ENCODE measurements at regions not wholly inside any gene's neighbourhood (a gene's known extent, or its start where the extent isn't known, plus 50 kb on each side); places are given as distances from the start of the nearest gene placed in this dataset.

GRCh38 chr16:66258916-66259845 lies 107.3 kb upstream of the CDH5 start:
- POLR2A ChIA-PET = no interaction called here
- H3K9me3 ChIP-seq (ENCODE audit: control insufficient read depth in 1 of 2, insufficient read depth in 1 of 2, low read depth in 1 of 2, low read length in 2 of 2) = no peaks in the 10 kb centered on the region
- no peaks in the 10 kb centered on the region for H3K36me3 ChIP-seq (ENCODE audit: control insufficient read depth in 1 of 2, insufficient read depth in 2 of 2, low read length in 2 of 2)
- no peak for DNase-seq (ENCODE audit: low read depth, low spot score)
- no peaks in the 10 kb centered on the region for H4K20me1 ChIP-seq (ENCODE audit: insufficient read depth)
- peaks cover 5% of the 10 kb centered on the region; the same call in 1 of the 2 replicates for H3K27me3 ChIP-seq (ENCODE audit: insufficient read depth, low read length)
- no peak overlapping the region for H3K27ac ChIP-seq (ENCODE audit: low read depth, low read length)
- RAD21 ChIA-PET (ENCODE audit: low non-redundant PET in 1 of 2, low total read pairs in 2 of 2, uncharacterized antibody in 2 of 2, unreplicated experiment in 2 of 2) = no interaction called here
- H3K9me2 ChIP-seq (ENCODE audit: insufficient read depth) = no peaks in the 10 kb centered on the region
- H3K79me2 ChIP-seq (ENCODE audit: insufficient read depth, low read length) = no peaks in the 10 kb centered on the region
- H2AFZ ChIP-seq (ENCODE audit: low read depth, low read length, poor library complexity, severe bottlenecking) = no peak overlapping the region
- H3K4me1 ChIP-seq (ENCODE audit: control insufficient read depth in 1 of 2, insufficient read depth in 2 of 2, low read length in 2 of 2) = no peaks in the 10 kb centered on the region
- intact Hi-C loops (cut with micrococcal nuclease) = no loop called here
- TF ChIP-seq EZH2phosphoT487 (IDR thresholded peaks at IDR 0.05; ENCODE audit: borderline replicate concordance) = no peak
- no peak overlapping the region for H3K4me3 ChIP-seq (replicated peaks in 1 of 2; ENCODE audit: low read depth in 1 of 2, low read length in 2 of 2)
- no peak overlapping the region for H3K4me2 ChIP-seq (ENCODE audit: low read length)
- H3K9ac ChIP-seq (ENCODE audit: low read length) = no peak overlapping the region
- BruUV-seq (replicated peaks) = no TSS peak
- ATAC-seq = no peak
- CTCF ChIA-PET = interaction anchor here (2.2 kb wide), 1 partner anchor 12 kb away, joined by 8 read pairs; no protein-coding TSS in a partner anchor

- no peaks in the 10 kb centered on the region for H3K4me1 ChIP-seq (ENCODE audit: control insufficient read depth in 1 of 2, insufficient read depth in 2 of 2, low read length in 2 of 2)
- ATAC-seq = no peak
- H3K9me3 ChIP-seq (ENCODE audit: control insufficient read depth in 1 of 2, insufficient read depth in 1 of 2, low read depth in 1 of 2, low read length in 2 of 2) = no peaks in the 10 kb centered on the region
- no peak overlapping the region for H3K4me2 ChIP-seq (ENCODE audit: low read length)
- DNase-seq (ENCODE audit: low read depth, low spot score) = no peak
- ChIA-PET CTCF (interaction anchor here (1.1 kb wide), 1 partner anchor 17 kb away, joined by 3 read pairs; no protein-coding TSS in a partner anchor), RAD21 (ENCODE audit: low non-redundant PET in 1 of 2, low total read pairs in 2 of 2, uncharacterized antibody in 2 of 2, unreplicated experiment in 2 of 2) (no interaction called here), POLR2A (no interaction called here)
- BruUV-seq (replicated peaks) = no TSS peak
- no peak overlapping the region for H3K9ac ChIP-seq (ENCODE audit: low read length)
- TF ChIP-seq ZNF274 (IDR thresholded peaks at IDR 0.05; ENCODE audit: low read depth, low read length) = no peak
- no peak for TF ChIP-seq EGR1 (IDR thresholded peaks at IDR 0.05; ENCODE audit: low read depth)
- no peak for TF ChIP-seq SP1 (IDR thresholded peaks at IDR 0.05; ENCODE audit: low read depth)
- no peak for TF ChIP-seq ZFX (IDR thresholded peaks at IDR 0.05)
- TF ChIP-seq FOSL1 (IDR thresholded peaks at IDR 0.05; ENCODE audit: low read depth) = no peak
- TF ChIP-seq RAD21 (IDR thresholded peaks at IDR 0.05; ENCODE audit: low read depth) = no peak
- no peak for TF ChIP-seq MAX (IDR thresholded peaks at IDR 0.05)
- no peak for TF ChIP-seq EZH2 (IDR thresholded peaks at IDR 0.05)
- no peak for TF ChIP-seq SRF (IDR thresholded peaks at IDR 0.05; ENCODE audit: low read depth)
- no peak for TF ChIP-seq ATF3 (IDR thresholded peaks at IDR 0.05)
- TF ChIP-seq JUND (IDR thresholded peaks at IDR 0.05) = no peak
- TF ChIP-seq EZH2phosphoT487 (IDR thresholded peaks at IDR 0.05; ENCODE audit: borderline replicate concordance) = no peak
- no peak for TF ChIP-seq ELF1 (IDR thresholded peaks at IDR 0.05; ENCODE audit: borderline replicate concordance, low read depth)
- TF ChIP-seq POLR2A (IDR thresholded peaks at IDR 0.05; ENCODE audit: borderline replicate concordance, extremely low read depth, insufficient read depth, insufficient read length) = no peak
- TF ChIP-seq YY1 (IDR thresholded peaks at IDR 0.05; ENCODE audit: extremely low read depth, insufficient replicate concordance, low read depth, low read length) = no peak
- no peak for TF ChIP-seq TCF7L2 (IDR thresholded peaks at IDR 0.05; ENCODE audit: borderline replicate concordance, extremely low read depth, insufficient read depth, insufficient read length)
- H3K27me3 ChIP-seq (ENCODE audit: insufficient read depth, low read length) = peaks cover 11% of the 10 kb centered on the region; the same call in 1 of the 2 replicates
- no peaks in the 10 kb centered on the region for H4K20me1 ChIP-seq (ENCODE audit: insufficient read depth)
- H3K36me3 ChIP-seq (ENCODE audit: control insufficient read depth in 1 of 2, insufficient read depth in 2 of 2, low read length in 2 of 2) = no peaks in the 10 kb centered on the region
- H3K79me2 ChIP-seq (ENCODE audit: insufficient read depth, low read length) = no peaks in the 10 kb centered on the region
- H3K27ac ChIP-seq (ENCODE audit: low read depth, low read length) = no peak overlapping the region
- no peak overlapping the region for H2AFZ ChIP-seq (ENCODE audit: low read depth, low read length, poor library complexity, severe bottlenecking)
- intact Hi-C loops (cut with micrococcal nuclease) = no loop called here
- H3K4me3 ChIP-seq (replicated peaks in 1 of 2; ENCODE audit: low read depth in 1 of 2, low read length in 2 of 2) = no peak overlapping the region
- H3K9me2 ChIP-seq (ENCODE audit: insufficient read depth) = no peaks in the 10 kb centered on the region
Observed at GRCh38 chr16:66256919-66257318, 109.6 kb upstream of the CDH5 start.
